ENCODE measurements at regions not wholly inside any gene's neighbourhood (a gene's known extent, or its start where the extent isn't known, plus 50 kb on each side); places are given as distances from the start of the nearest gene placed in this dataset.

GRCh38 chr9:17081814-17082213, 53.0 kb upstream of the CNTLN start:
- Histone ChIP-seq H3K9ac (ENCODE audit: low read length) (no peak overlapping the region), H3K9me2 (ENCODE audit: insufficient read depth, low read length) (no peaks in the 10 kb centered on the region), H3K27ac (ENCODE audit: low read length) (no peak overlapping the region), H3K4me3 (ENCODE audit: low read length) (no peak overlapping the region), H2AFZ (ENCODE audit: low read depth, low read length) (no peak overlapping the region), H3F3A (ENCODE audit: insufficient read depth, low read length, poor library complexity, severe bottlenecking) (no peaks in the 10 kb centered on the region), H3K9me3 (ENCODE audit: low read length) (no peaks in the 10 kb centered on the region), H3K27me3 (ENCODE audit: insufficient read depth, low read depth, low read length) (no peaks in the 10 kb centered on the region), H4K20me1 (ENCODE audit: insufficient read depth) (no peaks in the 10 kb centered on the region), H3K4me2 (ENCODE audit: low read length) (no peak overlapping the region), H3K36me3 (ENCODE audit: insufficient read depth, low read length) (no peaks in the 10 kb centered on the region), H3K79me2 (replicated peaks; ENCODE audit: insufficient read depth, low read length) (no peaks in the 10 kb centered on the region)
- TF ChIP-seq CTCF (IDR thresholded peaks at IDR 0.05; ENCODE audit: poor library complexity, severe bottlenecking), result no peak
- no peak for TF ChIP-seq TAF1 (IDR thresholded peaks at IDR 0.05; ENCODE audit: low read depth)
- no peak for TF ChIP-seq POLR2AphosphoS5 (IDR thresholded peaks at IDR 0.05)
- TF ChIP-seq SMC3 (conservative IDR thresholded peaks at IDR 0.05; ENCODE audit: poor library complexity), result no peak
- no peak for TF ChIP-seq MXI1 (conservative IDR thresholded peaks at IDR 0.05; ENCODE audit: poor library complexity, severe bottlenecking)
- TF ChIP-seq RAD21 (conservative IDR thresholded peaks at IDR 0.05), result no peak
- TF ChIP-seq EP300 (conservative IDR thresholded peaks at IDR 0.05; ENCODE audit: poor library complexity, severe bottlenecking), result no peak
- TF ChIP-seq, protein P1, sequence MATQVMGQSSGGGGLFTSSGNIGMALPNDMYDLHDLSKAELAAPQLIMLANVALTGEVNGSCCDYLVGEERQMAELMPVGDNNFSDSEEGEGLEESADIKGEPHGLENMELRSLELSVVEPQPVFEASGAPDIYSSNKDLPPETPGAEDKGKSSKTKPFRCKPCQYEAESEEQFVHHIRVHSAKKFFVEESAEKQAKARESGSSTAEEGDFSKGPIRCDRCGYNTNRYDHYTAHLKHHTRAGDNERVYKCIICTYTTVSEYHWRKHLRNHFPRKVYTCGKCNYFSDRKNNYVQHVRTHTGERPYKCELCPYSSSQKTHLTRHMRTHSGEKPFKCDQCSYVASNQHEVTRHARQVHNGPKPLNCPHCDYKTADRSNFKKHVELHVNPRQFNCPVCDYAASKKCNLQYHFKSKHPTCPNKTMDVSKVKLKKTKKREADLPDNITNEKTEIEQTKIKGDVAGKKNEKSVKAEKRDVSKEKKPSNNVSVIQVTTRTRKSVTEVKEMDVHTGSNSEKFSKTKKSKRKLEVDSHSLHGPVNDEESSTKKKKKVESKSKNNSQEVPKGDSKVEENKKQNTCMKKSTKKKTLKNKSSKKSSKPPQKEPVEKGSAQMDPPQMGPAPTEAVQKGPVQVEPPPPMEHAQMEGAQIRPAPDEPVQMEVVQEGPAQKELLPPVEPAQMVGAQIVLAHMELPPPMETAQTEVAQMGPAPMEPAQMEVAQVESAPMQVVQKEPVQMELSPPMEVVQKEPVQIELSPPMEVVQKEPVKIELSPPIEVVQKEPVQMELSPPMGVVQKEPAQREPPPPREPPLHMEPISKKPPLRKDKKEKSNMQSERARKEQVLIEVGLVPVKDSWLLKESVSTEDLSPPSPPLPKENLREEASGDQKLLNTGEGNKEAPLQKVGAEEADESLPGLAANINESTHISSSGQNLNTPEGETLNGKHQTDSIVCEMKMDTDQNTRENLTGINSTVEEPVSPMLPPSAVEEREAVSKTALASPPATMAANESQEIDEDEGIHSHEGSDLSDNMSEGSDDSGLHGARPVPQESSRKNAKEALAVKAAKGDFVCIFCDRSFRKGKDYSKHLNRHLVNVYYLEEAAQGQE (IDR thresholded peaks at IDR 0.05; ENCODE audit: borderline replicate concordance), result no peak
- TF ChIP-seq EZH2 (IDR thresholded peaks at IDR 0.05; ENCODE audit: borderline replicate concordance, insufficient read depth, low read length, poor library complexity, severe bottlenecking), result no peak

GRCh38 chr9:17081351-17081750, 53.5 kb upstream of the CNTLN start:
- TF ChIP-seq POLR2AphosphoS5 (IDR thresholded peaks at IDR 0.05), result no peak
- H3K9me3 ChIP-seq (ENCODE audit: low read length), result no peaks in the 10 kb centered on the region
- H3K4me3 ChIP-seq (ENCODE audit: low read length), result no peak overlapping the region
- H4K20me1 ChIP-seq (ENCODE audit: insufficient read depth), result no peaks in the 10 kb centered on the region
- no peak overlapping the region for H3K9ac ChIP-seq (ENCODE audit: low read length)
- no peak overlapping the region for H3K27ac ChIP-seq (ENCODE audit: low read length)
- H3K9me2 ChIP-seq (ENCODE audit: insufficient read depth, low read length), result no peaks in the 10 kb centered on the region
- no peaks in the 10 kb centered on the region for H3F3A ChIP-seq (ENCODE audit: insufficient read depth, low read length, poor library complexity, severe bottlenecking)
- no peaks in the 10 kb centered on the region for H3K27me3 ChIP-seq (ENCODE audit: insufficient read depth, low read depth, low read length)
- H3K79me2 ChIP-seq (replicated peaks; ENCODE audit: insufficient read depth, low read length), result no peaks in the 10 kb centered on the region
- H3K4me2 ChIP-seq (ENCODE audit: low read length), result no peak overlapping the region
- H3K36me3 ChIP-seq (ENCODE audit: insufficient read depth, low read length), result no peaks in the 10 kb centered on the region
- no peak overlapping the region for H2AFZ ChIP-seq (ENCODE audit: low read depth, low read length)
